Effector memory CD4-positive, alpha-beta T cell (primary cell): ENCODE measurements at regions not wholly inside any gene's neighbourhood (a gene's known extent, or its start where the extent isn't known, plus 50 kb on each side); places are given as distances from the start of the nearest gene placed in this dataset.

Source experiments
- DNase-seq, 3 donors: peaks; one replicate each; pipeline ENCODE4 v3.0.0-alpha.2; 2020
- H3K27ac ChIP-seq: 2 replicates; pipeline ENCODE4 v1.7.0; 2013; ENCODE audit warnings: mild to moderate bottlenecking, low read length, moderate library complexity; ENCODE audit not compliant: insufficient read depth, poor library complexity, severe bottlenecking
- H3K27me3 ChIP-seq: replicated peaks from 2 replicates; pipeline ENCODE4 v1.7.0; 2013; ENCODE audit warnings: mild to moderate bottlenecking, low read length; ENCODE audit not compliant: insufficient read depth, control insufficient read depth, poor library complexity, severe bottlenecking
- H3K36me3 ChIP-seq: 2 replicates; pipeline ENCODE4 v1.7.0; 2013; ENCODE audit warnings: mild to moderate bottlenecking, low read length, moderate library complexity; ENCODE audit not compliant: control insufficient read depth, insufficient read depth
- H3K4me1 ChIP-seq: 2 replicates; pipeline ENCODE4 v1.7.0; 2013; ENCODE audit warnings: low read length, mild to moderate bottlenecking; ENCODE audit not compliant: control insufficient read depth, insufficient read depth, poor library complexity, severe bottlenecking
- H3K4me3 ChIP-seq: 2 replicates; pipeline ENCODE4 v1.7.0; 2013; ENCODE audit warnings: low read length, low read depth, mild to moderate bottlenecking; ENCODE audit not compliant: insufficient read depth, poor library complexity, severe bottlenecking
- H3K9me3 ChIP-seq: 2 replicates; pipeline ENCODE4 v1.7.0; 2013; ENCODE audit warnings: mild to moderate bottlenecking, low read length, moderate library complexity; ENCODE audit not compliant: control insufficient read depth

DNA sequence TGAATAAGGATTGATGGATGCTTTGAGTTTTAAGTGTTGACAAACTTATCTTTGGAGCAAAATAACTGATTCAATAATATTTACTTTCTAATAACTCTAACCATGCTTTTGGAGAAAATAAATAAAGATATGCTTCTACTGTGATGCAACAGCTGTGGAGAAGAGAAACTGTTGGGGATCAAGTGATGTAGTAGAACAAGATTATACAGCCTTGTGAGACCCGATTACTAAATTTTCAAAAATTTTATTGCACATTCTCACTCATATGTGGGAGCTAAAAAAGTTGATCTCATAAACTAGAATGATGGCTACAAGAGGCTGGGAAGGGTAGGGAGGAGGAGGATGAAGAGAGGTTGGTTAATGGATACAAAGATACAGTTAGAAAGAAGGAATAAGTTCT is 85.5 kb upstream of the OXGR1 start:
- Histone ChIP-seq H3K27ac (no peak overlapping the region), H3K4me1 (no peaks in the 10 kb centered on the region), H3K9me3 (no peaks in the 10 kb centered on the region), H3K4me3 (no peak overlapping the region), H3K36me3 (no peaks in the 10 kb centered on the region), H3K27me3 (no peaks in the 10 kb centered on the region)
- no peak for DNase-seq

- Histone ChIP-seq H3K27me3 (no peaks in the 10 kb centered on the region), H3K9me3 (no peaks in the 10 kb centered on the region), H3K4me3 (no peak overlapping the region), H3K4me1 (no peaks in the 10 kb centered on the region), H3K36me3 (no peaks in the 10 kb centered on the region), H3K27ac (no peak overlapping the region)
- DNase-seq, result no peak
Measured at GRCh38 chr13:97082461-97083207, 88.4 kb upstream of the OXGR1 start.

DNA sequence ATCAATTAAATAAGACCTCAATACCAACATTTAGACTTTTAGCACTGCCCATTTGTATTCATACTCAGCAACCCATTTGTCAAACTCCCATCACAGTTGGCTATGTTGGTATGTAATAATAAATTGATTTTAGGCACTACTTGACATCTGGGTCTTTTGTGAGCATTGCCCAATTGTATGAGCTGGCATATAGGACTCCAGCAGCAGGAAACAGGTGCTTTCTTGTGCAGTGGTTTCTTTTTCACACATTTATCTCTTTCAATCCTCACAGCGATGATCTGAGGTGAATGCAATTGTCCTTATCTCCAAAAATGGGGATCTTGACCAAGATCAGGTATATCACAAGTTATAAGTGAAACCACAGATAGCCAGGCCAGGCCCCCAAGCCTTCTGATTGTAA is 96.9 kb upstream of the OXGR1 start:
- Histone ChIP-seq H3K4me3 (no peak overlapping the region), H3K27me3 (no peaks in the 10 kb centered on the region), H3K4me1 (no peaks in the 10 kb centered on the region), H3K27ac (no peak overlapping the region), H3K36me3 (no peaks in the 10 kb centered on the region), H3K9me3 (no peaks in the 10 kb centered on the region)
- no peak for DNase-seq

GRCh38 chr13:97100821-97101220 is 106.5 kb upstream of the OXGR1 start:
- no peak overlapping the region for H3K27ac ChIP-seq
- H3K4me1 ChIP-seq, result no peaks in the 10 kb centered on the region
- no peaks in the 10 kb centered on the region for H3K9me3 ChIP-seq
- H3K27me3 ChIP-seq, result no peaks in the 10 kb centered on the region
- DNase-seq, result no peak
- no peak overlapping the region for H3K4me3 ChIP-seq
- H3K36me3 ChIP-seq, result no peaks in the 10 kb centered on the region

DNA sequence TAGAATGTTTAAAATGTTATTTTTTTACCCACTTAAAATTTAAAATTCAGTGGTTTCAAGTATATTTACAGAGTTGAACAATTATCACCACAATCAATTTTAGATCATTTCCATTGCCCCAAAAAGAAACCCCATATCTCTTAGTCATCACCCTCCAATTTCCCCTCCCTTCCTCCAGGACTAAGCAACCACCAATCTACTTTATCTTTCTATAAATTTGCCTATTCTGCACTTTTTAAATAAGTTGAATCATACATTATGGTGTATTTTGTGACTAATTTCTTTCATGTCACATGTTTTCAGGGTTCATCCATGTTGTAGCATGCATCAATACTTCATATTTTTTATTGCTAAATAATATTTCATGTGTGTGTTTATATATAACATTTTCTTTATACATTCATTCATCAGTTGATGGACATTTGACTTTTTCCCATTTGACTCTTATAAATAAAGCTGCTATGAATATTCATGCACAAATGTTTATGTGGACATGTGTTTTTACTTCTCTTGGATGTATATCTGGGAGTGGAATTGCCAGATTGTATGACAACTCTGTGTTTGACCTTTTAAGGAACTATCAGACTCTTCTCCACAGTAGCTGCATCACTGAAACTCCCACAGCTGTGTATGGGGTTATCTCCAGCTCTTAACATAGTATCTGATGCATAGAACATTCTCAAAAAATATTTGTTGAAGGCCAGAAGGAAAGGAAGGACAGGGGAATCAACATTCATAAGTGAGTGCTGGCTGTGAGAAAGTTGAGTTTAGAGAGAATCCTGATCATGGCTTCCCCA is 107.8 kb upstream of the OXGR1 start:
- H3K36me3 ChIP-seq, result no peaks in the 10 kb centered on the region
- DNase-seq, result no peak
- H3K9me3 ChIP-seq, result no peaks in the 10 kb centered on the region
- no peak overlapping the region for H3K4me3 ChIP-seq
- no peaks in the 10 kb centered on the region for H3K27me3 ChIP-seq
- no peak overlapping the region for H3K27ac ChIP-seq
- H3K4me1 ChIP-seq, result no peaks in the 10 kb centered on the region

- H3K36me3 ChIP-seq, result no peaks in the 10 kb centered on the region
- no peak overlapping the region for H3K4me3 ChIP-seq
- DNase-seq, result no peak
- H3K9me3 ChIP-seq, result no peaks in the 10 kb centered on the region
- H3K27ac ChIP-seq, result no peak overlapping the region
- peaks cover 6% of the 10 kb centered on the region for H3K4me1 ChIP-seq
- no peaks in the 10 kb centered on the region for H3K27me3 ChIP-seq
Measured at GRCh38 chr13:97106323-97106722, 112.0 kb upstream of the OXGR1 start.

DNA sequence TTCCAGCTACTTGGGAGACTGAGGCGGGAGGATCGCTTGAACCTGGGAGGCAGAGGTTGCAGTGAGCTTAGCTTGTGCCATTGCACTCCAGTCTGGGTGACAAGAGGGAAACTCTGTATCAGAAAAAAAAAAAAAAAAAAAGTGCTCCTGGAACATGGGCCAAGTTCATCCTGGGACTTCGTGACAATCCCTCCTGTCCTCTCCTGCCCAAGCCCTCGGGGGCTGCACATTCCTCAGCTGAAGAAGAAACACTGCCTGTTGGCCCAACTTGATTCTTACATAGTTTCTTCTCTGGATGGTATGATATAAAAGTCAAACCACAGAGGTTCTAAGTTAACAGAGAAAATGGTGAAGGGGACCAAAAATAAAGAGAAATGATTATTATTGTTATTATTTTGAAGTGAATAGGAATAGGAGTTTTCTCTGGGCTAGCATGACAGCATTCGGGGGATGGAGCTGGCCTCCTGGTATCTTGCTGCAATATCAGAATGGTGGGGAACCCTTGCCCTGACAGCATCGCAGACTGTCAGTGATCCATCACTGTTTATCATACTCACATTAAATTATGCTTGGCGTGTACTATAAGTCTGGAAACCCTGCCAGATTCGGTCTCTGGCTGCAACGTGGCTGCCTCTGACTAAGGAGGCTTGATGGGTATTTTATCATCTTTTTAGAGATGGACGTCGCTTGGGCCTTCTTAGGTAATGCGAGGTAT is 113.7 kb upstream of the OXGR1 start:
- no peaks in the 10 kb centered on the region for H3K27me3 ChIP-seq
- no peak overlapping the region for H3K27ac ChIP-seq
- H3K4me1 ChIP-seq, result peaks cover 6% of the 10 kb centered on the region
- no peaks in the 10 kb centered on the region for H3K36me3 ChIP-seq
- no peak overlapping the region for H3K4me3 ChIP-seq
- no peaks in the 10 kb centered on the region for H3K9me3 ChIP-seq
- DNase-seq, result no peak

- H3K9me3 ChIP-seq, result no peaks in the 10 kb centered on the region
- H3K27me3 ChIP-seq, result no peaks in the 10 kb centered on the region
- no peak overlapping the region for H3K27ac ChIP-seq
- DNase-seq, result no peak
- H3K4me1 ChIP-seq, result peaks cover 6% of the 10 kb centered on the region
- no peak overlapping the region for H3K4me3 ChIP-seq
- H3K36me3 ChIP-seq, result no peaks in the 10 kb centered on the region
Measured at GRCh38 chr13:97108530-97108900, 113.6 kb upstream of the MBNL2 start.

DNA sequence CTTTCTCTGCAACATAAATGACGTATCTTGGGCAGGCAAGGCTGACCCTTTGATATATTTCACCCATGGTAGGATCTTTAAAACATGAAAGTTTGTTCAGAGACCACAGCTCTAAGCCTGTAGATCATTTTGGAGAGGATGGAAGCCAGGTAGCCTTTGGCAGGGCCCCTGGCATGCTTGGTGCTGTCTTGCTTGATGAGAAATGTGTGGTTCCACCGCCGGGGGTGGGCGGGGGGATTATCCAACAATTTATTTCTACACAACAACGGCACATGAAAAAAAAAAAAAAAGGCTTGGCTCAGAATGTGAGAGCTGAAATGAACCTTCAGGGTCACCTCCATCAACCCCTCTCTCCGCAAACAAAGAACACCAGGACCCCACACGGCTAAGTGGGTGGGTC is 112.9 kb upstream of the MBNL2 start:
- Histone ChIP-seq H3K4me3 (no peak overlapping the region), H3K4me1 (peaks cover 6% of the 10 kb centered on the region), H3K36me3 (no peaks in the 10 kb centered on the region), H3K27me3 (no peaks in the 10 kb centered on the region), H3K27ac (no peak overlapping the region), H3K9me3 (no peaks in the 10 kb centered on the region)
- no peak for DNase-seq
